Islet precursor cell (in vitro differentiated cells): ENCODE measurements at regions not wholly inside any gene's neighbourhood (a gene's known extent, or its start where the extent isn't known, plus 50 kb on each side); places are given as distances from the start of the nearest gene placed in this dataset.
"Not testable (repeated sequence)": the region's sequence is repeated elsewhere in the genome, so short reads cannot be mapped to it uniquely, and the experiment has no call there.

Experiments used
- DNase-seq: peaks from one replicate; pipeline ENCODE4 v3.0.0-alpha.2; 2018

DNA sequence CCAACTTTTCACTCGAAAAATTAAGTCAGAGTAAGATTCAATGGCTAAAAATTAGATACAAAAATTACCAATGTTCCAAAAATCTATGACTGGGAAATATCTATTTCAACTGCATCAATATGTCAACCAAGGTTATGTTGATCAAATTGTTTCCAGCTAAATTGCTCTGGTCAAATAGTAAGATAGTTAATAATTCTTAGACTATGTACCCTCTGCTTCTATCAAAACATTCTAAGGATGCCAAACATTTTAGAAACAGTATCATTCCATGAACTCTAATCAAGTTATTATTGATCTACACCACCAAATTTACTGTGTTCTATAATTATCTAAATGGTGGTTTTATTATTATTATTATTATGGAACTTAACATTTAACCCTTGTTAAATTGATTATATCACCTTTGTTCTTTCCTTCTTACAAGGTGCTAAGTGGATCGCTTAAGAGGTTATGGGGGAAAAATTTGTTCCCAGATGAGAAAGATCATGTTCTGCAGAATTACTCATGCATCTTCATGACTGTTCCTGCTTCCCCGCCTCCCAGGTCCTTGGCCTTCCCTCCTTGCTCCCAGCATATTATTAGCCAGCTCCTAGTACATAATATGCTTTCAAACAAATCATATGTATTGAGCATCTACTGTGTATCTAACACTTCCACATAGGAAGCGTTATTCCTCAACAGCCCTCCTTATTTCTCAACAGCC, 240.5 kb upstream of the KRR1 start:
- DNase-seq = no peak

GRCh38 chr12:75750716-75751306, 239.4 kb upstream of the KRR1 start:
- DNase-seq = no peak

DNA sequence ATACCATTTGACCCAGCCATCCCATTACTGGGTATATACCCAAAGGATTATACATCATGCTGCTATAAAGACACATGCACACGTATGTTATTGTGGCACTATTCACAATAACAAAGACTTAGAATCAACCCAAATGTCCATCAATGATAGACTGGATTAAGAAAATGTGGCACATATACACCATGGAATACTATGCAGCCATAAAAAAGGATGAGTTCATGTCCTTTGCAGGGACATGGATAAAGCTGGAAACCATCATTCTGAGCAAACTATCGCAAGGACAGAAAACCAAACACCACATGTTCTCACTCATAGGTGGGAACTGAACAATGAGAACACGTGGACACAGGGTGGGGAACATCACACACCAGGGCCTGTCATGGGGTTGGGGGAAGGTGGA, 237.6 kb upstream of the KRR1 start:
- DNase-seq = not testable (repeated sequence)

GRCh38 chr12:75748136-75748535, 236.7 kb upstream of the KRR1 start:
- DNase-seq = peak; percentile 84

DNA sequence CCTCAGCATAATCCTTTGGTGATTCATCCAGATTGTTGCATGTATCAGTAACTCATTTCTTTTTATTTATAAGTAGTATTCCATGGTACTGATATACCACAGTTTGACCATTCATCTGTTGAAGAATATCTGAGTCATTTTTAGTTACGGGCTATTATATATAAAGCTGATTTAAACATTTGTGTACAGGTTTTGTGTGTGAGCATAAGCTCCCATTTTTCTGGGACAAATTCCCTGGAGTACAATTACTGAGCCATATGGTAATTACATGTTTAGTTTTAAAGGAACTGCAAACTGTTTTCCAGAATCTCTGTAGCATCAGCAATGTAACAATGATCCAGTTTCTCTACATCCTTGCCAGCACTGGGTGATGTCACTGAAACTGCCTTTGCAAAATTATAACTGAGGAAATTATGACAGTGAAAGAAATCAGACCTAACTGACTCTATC, 236.2 kb upstream of the KRR1 start:
- DNase-seq = no peak

DNA sequence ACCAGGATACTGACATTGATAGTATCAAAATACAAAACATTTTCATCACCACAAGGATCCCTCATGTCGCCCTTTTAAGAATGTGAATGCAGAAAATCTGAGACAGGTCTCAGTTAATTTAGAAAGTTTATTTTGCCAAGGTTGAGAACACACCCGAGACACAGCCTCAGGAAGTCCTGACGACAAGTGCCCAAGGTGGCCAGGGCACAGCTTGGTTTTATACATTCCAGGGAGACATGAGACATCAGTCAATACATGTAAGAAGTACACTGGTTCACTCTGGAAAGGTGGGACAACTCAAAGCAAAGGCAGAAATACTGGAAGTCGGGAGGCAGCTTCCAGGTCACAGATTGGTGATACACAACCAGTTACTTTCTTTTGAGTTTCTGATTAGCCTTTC, 235.2 kb upstream of the KRR1 start:
- no peak for DNase-seq

DNA sequence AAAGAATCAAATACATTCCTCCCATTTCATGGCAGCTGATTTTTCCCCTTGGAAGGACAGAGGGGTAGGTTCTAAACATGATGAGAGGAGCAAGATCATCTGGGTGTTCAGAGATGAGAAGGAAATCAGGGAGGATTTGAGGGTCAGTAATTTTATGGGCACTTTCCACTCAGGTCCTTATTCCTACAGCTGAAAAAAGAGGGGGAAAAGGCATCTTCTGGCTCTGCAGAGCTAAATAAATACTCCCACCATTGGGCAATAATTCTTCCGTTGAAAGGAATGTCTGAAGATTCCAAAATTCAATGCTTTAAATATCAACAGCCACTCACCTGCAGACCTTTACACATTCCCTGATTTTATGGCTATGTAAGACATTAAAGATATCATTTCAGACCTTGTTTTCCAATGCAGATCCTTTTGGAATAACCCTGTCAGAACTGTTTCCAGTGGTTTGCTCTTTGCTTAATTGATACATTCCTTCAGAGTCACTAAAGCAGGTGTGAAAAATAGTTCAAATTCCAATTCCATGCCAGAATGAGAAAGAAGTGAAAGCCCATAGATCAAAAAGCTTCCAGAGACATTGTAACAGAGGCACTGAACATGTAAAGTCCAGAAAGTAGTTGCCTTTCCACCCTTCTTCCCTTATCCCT, 233.3 kb upstream of the KRR1 start:
- no peak for DNase-seq

DNA sequence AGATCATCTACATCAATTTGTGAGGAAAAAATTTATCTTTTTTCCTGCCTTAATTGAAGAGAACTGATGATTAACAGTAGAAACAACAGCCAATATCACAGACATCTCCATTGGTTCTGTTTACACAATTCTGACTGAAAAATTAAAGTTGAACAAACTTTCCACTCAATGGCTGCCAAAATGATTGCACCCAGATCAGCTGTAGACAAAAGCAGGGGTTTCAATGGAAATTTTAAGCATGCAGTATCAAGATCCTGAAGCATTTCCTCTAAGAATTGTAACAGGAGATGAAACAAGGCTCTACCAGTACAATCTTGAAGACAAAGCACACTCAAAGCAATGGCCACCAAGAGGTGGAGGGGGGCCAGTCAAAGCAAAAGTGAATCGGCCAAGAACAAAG, 231.6 kb upstream of the KRR1 start:
- DNase-seq = no peak

GRCh38 chr12:75742048-75742447, 230.6 kb upstream of the KRR1 start:
- DNase-seq = no peak

- DNase-seq = no peak
Measured at GRCh38 chr12:75739912-75740311, 228.5 kb upstream of the KRR1 start.

DNA sequence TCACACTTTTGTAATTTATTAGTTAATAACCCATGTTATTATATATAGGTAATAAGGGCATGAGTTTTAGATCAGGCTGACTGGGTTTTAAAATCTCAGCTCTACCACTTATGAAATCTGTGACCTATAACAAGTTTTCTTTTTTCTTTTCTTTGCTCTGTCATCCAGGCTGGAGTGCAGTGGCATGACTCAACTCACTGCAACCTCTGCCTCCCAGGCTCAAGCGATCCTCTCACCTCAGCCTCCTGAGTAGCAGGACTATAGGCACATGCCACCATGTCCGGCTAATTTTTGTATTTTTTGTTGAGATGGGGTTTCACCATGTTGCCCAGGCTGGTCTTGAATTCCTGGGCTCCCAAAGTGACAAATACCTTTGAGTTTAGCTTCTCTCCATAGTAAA, 227.7 kb upstream of the KRR1 start:
- DNase-seq = not testable (repeated sequence)

DNA sequence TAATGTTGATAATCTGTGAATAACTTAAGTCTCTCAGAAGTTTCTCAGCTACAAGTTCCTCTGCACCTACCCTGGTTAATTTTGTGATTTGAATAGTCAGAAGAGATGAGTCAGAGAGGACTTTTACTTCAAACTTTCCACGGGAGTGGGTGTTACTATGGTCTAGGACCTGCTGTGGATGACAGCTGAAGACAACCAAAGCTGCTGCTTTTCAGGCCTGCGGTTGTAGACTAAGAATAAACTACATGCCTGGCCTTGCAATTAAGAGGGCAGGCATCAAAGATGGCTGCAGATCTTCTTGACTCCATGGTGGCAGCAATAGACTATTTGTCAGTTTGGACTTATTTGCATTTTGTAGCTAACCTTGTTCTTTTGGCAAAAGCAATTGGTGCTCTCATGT, 227.1 kb upstream of the KRR1 start:
- no peak for DNase-seq

DNA sequence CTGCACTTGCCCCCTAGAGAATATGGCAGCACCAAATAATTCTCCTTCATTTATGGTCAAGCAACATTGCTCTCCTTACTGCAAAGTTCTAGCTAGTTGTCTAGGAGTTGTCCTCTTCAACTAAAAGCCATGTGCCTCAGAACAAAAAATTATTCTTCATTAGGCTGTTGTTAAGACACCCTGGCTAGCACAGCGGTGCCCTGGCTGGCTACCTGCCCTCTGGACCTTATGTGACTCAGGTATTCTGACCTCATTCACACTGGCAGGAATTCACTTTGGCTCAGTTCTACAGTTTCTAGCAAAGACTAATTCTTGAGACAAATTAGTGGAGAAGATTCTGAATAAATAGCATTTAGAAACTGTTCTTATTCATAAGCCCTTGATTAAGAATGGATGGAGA, 224.4 kb upstream of the KRR1 start:
- DNase-seq = no peak

DNA sequence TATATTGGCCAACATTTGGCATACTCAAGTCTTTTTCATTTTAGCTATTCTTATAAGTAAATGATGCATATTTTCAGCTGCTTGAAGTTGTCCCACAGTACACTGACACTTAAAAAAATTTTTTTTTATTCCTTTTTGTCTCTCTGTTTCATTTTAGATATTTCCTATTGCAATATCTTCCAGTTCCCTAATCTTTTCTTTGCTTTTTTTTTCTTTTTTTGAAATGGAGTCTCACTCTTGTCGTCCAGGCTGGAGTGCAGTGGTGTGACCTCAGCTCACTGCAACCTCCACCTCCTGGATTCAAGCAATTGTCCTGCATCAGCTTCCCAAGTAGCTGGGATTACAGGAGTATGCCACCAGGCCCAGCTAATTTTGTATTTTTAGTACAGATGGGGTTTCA, 217.4 kb upstream of the KRR1 start:
- no peak for DNase-seq

GRCh38 chr12:75727577-75727976, 216.2 kb upstream of the KRR1 start:
- peak; percentile 64 for DNase-seq

DNA sequence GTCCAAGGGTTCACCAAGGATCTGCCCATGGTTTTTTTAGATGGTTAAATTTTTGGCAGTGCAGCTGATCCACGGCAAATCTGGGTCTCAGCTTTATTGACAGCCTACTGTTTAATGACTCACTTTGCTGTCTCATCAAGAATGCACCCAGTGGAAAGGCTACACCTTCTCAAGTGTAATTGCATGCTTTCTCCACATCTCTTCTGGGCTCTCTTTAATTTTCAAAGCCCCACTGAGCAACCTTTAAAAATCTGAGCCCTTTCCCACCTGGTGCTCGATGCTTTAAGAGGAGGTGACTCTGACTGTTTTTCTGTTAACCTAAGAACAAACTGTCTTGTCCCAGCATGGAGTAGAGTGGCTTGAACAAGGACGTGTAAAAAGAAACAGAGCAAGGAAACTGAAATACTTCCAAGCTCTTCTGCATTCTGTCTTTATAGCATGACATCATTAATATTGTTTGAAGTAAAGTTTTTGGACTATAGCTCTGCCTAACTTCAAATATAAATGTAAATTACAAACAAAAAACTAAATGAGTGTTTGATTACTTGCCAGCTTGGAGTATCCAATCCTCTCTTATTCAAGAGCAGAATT, 214.2 kb upstream of the KRR1 start:
- DNase-seq = peak; percentile 73

GRCh38 chr12:75724928-75725312, 213.5 kb upstream of the KRR1 start:
- peak; percentile 82 for DNase-seq

GRCh38 chr12:75724307-75724927, 213.0 kb upstream of the KRR1 start:
- no peak for DNase-seq

DNA sequence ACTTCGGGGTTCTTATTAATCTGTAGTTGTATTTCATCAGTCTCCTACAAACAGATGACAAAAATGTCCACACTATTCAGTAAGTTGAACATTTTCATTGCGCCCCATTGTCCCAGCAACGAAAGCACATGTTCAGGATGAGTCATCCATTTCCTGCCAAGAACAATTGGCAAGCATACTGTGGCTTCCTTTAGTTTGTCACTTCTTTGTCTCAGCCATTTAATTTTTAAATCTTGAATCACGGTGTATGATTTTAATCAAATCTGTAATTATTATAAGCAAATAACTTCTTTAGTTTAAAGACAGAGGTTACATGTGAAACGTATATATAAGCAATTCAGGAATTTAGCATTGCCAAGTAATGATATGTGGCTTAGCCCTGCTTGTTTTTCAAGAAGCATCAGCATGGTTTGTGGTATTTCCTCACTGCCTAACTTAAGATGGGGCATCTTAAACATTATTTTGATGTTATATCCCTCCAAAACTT, 211.3 kb upstream of the KRR1 start:
- DNase-seq = peak; percentile 62

GRCh38 chr12:75721796-75722195, 210.4 kb upstream of the KRR1 start:
- no peak for DNase-seq

DNA sequence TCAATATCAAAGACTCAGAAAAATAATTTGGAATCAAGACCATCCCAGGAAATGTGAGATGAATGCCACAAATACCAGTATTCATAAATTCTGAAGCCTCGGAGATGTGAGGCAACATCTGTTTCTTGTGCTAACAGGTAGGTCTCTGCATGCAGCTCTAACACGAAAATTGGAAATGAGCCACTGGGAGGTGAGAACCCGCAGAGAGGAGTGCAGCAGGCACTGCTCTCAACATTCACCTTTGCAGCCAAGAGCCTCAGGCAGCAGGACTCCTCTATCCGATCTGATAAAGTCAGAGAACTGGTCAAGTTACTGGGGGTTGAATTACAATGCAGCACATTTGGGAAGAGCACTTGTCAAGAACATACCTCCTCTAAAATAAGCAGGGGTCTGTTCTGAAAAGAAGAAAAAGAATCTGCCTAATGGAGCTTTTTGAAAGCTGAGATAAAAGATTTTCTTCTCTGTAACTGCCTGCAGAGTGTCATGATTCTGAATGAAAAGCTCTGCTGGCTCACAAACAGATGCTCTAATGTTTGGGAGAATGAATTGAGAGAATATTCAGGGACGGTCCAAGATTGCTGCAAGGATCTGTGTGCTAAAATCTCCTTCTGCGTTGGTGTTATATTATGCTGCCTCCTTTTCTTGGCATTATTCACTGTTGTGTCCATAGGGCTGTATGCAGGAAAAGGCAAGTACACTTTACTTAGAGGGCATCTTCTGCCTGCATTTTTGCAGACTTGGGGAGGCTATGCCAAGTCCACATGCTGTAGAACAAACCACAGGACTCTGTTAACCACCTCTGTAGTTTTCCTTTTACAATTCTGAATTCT, 209.6 kb upstream of the KRR1 start:
- DNase-seq = peak; percentile 88

- DNase-seq = no peak
Measured at GRCh38 chr12:75717902-75718301, 206.5 kb upstream of the KRR1 start.
